ENCODE measurements at regions not wholly inside any gene's neighbourhood (a gene's known extent, or its start where the extent isn't known, plus 50 kb on each side); places are given as distances from the start of the nearest gene placed in this dataset.

- no peak for DNase-seq
Observed at GRCh38 chr5:72618708-72619107, 111.5 kb upstream of the ZNF366 start.

- DNase-seq: no peak
Observed at GRCh38 chr5:72615061-72615460, 107.9 kb upstream of the ZNF366 start.

- DNase-seq: no peak
Observed at GRCh38 chr5:72613515-72613914, 106.3 kb upstream of the ZNF366 start.

GRCh38 chr5:72612810-72613209 lies 105.6 kb upstream of the ZNF366 start:
- DNase-seq: no peak

GRCh38 chr5:72611118-72611730 lies 104.0 kb upstream of the ZNF366 start:
- DNase-seq: peak; percentile 36

- no peak for DNase-seq
Observed at GRCh38 chr5:72608926-72609325, 101.7 kb upstream of the ZNF366 start.

GRCh38 chr5:72608297-72608696 lies 101.1 kb upstream of the ZNF366 start:
- DNase-seq: no peak

GRCh38 chr5:72607381-72607780 lies 100.2 kb upstream of the ZNF366 start:
- DNase-seq: no peak

- DNase-seq: no peak
Observed at GRCh38 chr5:72606525-72606924, 99.3 kb upstream of the ZNF366 start.

GRCh38 chr5:72605632-72606031 lies 98.4 kb upstream of the ZNF366 start:
- DNase-seq: no peak

GRCh38 chr5:72604798-72605154 lies 97.6 kb upstream of the ZNF366 start:
- DNase-seq: no peak

- no peak for DNase-seq
Observed at GRCh38 chr5:72604111-72604797, 97.0 kb upstream of the ZNF366 start.

- DNase-seq: no peak
Observed at GRCh38 chr5:72602696-72603685, 95.8 kb upstream of the ZNF366 start.

GRCh38 chr5:72601861-72602260 lies 94.7 kb upstream of the ZNF366 start:
- DNase-seq: no peak

GRCh38 chr5:72600391-72600981 lies 93.3 kb upstream of the ZNF366 start:
- DNase-seq: no peak

GRCh38 chr5:72599519-72600370 lies 92.5 kb upstream of the ZNF366 start:
- no peak for DNase-seq

- DNase-seq: no peak
Observed at GRCh38 chr5:72599065-72599433, 91.8 kb upstream of the ZNF366 start.

GRCh38 chr5:72598401-72599064 lies 91.3 kb upstream of the ZNF366 start:
- no peak for DNase-seq

- DNase-seq: no peak
Observed at GRCh38 chr5:72597456-72597948, 90.3 kb upstream of the ZNF366 start.

- no peak for DNase-seq
Observed at GRCh38 chr5:72596956-72597355, 89.7 kb upstream of the ZNF366 start.

- no peak for DNase-seq
Observed at GRCh38 chr5:72588640-72589039, 81.4 kb upstream of the ZNF366 start.
